OCI-LY7 (cell line): ENCODE measurements at regions not wholly inside any gene's neighbourhood (a gene's known extent, or its start where the extent isn't known, plus 50 kb on each side); places are given as distances from the start of the nearest gene placed in this dataset.

Source experiments
- EZH2phosphoT487 ChIP-seq: fragments of 200-600 bp; sonication (generic); IDR thresholded peaks from 2 replicates; pipeline ENCODE4 v1.6.1; 2018; ENCODE audit warnings: low read depth, borderline replicate concordance, mild to moderate bottlenecking, mixed run types, antibody characterized with exemption, low read length, moderate library complexity, mixed read lengths
- TF ChIP-seq, protein P1 (sequence below): fragments of 200-600 bp; sonication (generic); conservative IDR thresholded peaks from 2 replicates; pipeline ENCODE4 v1.5.1; 2014; ENCODE audit warnings: mild to moderate bottlenecking, antibody characterized with exemption, low read length, moderate library complexity, mixed read lengths

GRCh38 chr7:68438811-68439210 is 1159.5 kb upstream of the AUTS2 start:
- TF ChIP-seq, protein P1, sequence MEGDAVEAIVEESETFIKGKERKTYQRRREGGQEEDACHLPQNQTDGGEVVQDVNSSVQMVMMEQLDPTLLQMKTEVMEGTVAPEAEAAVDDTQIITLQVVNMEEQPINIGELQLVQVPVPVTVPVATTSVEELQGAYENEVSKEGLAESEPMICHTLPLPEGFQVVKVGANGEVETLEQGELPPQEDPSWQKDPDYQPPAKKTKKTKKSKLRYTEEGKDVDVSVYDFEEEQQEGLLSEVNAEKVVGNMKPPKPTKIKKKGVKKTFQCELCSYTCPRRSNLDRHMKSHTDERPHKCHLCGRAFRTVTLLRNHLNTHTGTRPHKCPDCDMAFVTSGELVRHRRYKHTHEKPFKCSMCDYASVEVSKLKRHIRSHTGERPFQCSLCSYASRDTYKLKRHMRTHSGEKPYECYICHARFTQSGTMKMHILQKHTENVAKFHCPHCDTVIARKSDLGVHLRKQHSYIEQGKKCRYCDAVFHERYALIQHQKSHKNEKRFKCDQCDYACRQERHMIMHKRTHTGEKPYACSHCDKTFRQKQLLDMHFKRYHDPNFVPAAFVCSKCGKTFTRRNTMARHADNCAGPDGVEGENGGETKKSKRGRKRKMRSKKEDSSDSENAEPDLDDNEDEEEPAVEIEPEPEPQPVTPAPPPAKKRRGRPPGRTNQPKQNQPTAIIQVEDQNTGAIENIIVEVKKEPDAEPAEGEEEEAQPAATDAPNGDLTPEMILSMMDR: no peak
- no peak for TF ChIP-seq EZH2phosphoT487
